HG03565 (cell line): ENCODE measurements at regions not wholly inside any gene's neighbourhood (a gene's known extent, or its start where the extent isn't known, plus 50 kb on each side); places are given as distances from the start of the nearest gene placed in this dataset.
"Not testable (repeated sequence)": the region's sequence is repeated elsewhere in the genome, so short reads cannot be mapped to it uniquely, and the experiment has no call there.

Source experiments
- ATAC-seq: cut with Tn5 transposase; IDR thresholded peaks from one replicate; pipeline ENCODE4 v1.9.1; 2021; ENCODE audit warnings: mild to moderate bottlenecking, moderate library complexity; ENCODE audit not compliant: unreplicated experiment

DNA sequence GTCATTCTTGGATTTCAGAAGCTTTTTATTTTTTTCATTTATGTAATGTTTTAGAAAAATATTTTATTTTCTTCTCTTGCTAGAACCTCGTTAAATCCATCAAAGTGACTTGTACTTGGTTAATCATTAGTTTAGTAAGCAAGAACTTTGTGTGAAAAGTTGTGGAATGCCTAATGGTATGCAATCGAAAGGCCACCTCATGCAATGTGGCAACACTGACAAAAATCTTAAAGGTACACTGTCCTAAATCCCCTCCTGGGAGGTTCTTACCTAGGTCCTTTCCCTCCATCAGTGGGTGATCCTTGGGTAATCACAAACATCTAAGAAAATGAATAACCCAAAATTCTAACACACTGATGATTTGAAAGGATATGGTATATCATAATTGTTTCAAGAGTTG lies 304.2 kb downstream of the DNAH5 start:
- no peak for ATAC-seq

- ATAC-seq = no peak
These were observed 311.8 kb downstream of the DNAH5 start for GRCh38 chr5:13632676-13633075.

- no peak for ATAC-seq
These were observed 315.3 kb downstream of the DNAH5 start for GRCh38 chr5:13629218-13629617.

- no peak for ATAC-seq
These were observed 316.6 kb downstream of the DNAH5 start for GRCh38 chr5:13627673-13628454.

DNA sequence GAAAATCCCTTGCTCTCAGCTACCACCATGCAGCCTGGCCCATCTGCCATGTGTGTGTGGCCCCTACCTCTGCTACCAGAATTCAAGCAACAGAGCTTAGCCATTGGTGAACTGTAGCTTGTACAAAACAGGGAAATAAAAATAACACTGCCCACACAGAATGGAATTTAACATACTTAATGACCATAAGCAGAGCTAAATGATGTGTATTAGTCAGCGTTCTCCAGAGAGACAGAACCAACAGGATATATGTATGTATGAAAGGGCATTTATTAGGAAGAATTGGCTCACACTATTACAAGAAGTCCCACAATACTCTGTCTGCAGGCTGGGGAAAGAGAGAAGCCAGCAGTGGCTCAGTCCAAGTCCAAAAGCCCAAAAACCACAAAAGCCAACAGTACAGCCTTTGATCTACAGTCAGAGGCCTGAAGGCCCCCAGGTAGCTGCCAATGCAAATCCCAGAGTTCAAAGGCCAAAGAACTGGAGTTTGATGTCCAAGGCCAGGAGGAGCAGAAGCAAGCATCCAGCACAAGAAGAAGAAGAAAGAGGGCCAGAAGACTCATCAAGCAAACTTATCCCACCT lies 318.8 kb downstream of the DNAH5 start:
- no peak for ATAC-seq

GRCh38 chr5:13624283-13625074 lies 320.0 kb downstream of the DNAH5 start:
- ATAC-seq = no peak

- ATAC-seq = no peak
These were observed 330.9 kb downstream of the DNAH5 start for GRCh38 chr5:13613621-13614020.

- no peak for ATAC-seq
These were observed 332.9 kb downstream of the DNAH5 start for GRCh38 chr5:13611604-13612003.

GRCh38 chr5:13609504-13609903 lies 335.0 kb downstream of the DNAH5 start:
- ATAC-seq = no peak

- ATAC-seq = no peak
These were observed 338.4 kb downstream of the DNAH5 start for GRCh38 chr5:13606051-13606450.

DNA sequence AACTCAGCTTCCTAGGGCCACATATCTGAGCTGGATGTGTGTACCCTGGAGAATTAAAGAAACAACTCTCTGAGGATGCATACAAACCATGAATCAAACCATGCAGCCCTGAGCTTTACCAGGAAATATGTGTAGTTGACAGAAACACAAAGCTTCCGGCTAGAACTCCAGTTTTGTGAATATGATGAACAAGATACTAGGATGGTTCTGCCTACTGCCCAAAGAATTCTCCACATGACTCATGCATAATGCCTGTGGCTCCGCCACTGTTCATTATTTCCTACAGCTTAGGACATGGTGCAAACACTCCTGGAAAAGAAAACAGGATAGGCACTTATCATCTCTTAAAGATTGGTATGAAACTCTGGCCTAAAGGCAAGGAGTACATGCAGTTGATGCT lies 343.4 kb downstream of the DNAH5 start:
- ATAC-seq = no peak

DNA sequence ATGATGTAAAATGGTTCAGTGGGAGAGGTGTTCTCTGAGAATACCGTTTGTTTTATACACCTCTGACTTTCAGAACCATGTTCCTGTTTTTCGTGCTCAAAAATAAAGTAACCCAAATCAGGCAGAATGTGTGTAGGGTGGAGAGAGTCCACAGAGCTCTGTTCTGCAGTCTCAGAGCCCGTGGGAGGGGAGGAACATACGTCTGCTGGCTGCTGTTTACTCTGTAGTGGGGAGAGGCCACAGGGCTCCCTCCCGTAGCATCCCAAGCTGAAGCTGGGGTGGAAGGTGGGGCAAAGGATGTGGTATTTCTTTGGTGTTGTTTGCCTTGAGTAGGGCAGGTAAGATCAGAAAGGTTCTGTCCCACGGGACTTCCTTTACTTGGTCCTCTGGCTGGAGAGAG lies 348.5 kb downstream of the DNAH5 start:
- no peak for ATAC-seq

GRCh38 chr5:13591621-13592020 lies 352.9 kb downstream of the DNAH5 start:
- no peak for ATAC-seq

DNA sequence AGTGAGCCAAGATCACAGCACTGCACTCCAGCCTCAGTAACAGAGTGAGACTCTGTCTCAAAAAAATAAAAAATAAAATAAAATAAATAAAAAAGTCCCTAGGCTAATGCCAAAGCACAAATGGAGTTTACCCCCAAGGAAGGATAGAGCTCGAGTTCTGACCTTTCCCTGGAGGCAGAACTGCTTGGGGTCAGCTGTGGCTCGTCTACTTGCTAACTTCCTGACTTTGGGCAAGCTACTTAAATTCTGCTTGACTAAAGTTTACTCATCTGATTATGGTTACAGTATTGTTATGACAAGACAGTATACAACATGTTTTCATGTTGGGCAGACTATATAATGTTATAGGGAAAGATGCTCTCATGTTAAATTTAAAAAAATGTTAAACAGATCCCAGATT lies 359.2 kb downstream of the DNAH5 start:
- no peak for ATAC-seq

DNA sequence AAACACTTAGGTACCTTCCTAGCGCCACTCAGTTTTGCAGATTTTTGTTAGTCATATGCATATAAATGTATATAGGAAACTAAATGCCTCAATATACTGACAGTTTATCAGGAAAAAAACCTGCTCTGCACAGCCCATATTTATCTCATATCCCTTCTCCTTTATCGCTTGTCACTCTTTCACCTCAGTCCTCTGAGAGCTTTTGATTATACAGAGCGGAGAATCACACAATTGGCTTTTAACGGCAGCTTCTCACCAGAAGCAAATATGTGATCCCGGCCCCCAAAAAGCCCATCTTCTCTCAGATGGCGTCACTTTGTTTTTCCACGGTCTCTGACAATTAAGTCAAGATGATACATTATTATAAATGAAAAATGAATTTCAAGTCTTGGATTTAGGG lies 362.6 kb downstream of the DNAH5 start:
- ATAC-seq = no peak

DNA sequence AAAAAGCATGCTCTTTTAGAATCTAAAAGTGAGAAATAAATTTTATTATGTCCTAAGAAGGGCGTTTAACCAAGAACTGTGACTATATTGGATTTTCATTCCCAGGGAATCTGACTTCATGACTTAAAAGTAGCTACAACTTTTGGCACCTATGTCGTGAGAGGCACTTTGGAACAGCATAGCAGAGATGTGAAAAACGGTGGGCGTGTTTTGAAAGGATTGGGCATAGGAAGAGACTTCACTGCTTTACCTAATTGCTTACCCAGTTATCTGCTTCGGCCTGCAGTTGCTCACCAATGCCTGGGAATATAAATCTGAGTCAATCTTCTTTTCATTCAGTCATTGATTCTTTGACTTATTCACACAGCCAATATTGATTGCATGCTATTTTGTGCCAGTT lies 363.4 kb downstream of the DNAH5 start:
- no peak for ATAC-seq

- no peak for ATAC-seq
These were observed 364.4 kb downstream of the DNAH5 start for GRCh38 chr5:13580058-13580457.

- ATAC-seq = not testable (repeated sequence)
These were observed 365.4 kb downstream of the DNAH5 start for GRCh38 chr5:13579091-13579490.

DNA sequence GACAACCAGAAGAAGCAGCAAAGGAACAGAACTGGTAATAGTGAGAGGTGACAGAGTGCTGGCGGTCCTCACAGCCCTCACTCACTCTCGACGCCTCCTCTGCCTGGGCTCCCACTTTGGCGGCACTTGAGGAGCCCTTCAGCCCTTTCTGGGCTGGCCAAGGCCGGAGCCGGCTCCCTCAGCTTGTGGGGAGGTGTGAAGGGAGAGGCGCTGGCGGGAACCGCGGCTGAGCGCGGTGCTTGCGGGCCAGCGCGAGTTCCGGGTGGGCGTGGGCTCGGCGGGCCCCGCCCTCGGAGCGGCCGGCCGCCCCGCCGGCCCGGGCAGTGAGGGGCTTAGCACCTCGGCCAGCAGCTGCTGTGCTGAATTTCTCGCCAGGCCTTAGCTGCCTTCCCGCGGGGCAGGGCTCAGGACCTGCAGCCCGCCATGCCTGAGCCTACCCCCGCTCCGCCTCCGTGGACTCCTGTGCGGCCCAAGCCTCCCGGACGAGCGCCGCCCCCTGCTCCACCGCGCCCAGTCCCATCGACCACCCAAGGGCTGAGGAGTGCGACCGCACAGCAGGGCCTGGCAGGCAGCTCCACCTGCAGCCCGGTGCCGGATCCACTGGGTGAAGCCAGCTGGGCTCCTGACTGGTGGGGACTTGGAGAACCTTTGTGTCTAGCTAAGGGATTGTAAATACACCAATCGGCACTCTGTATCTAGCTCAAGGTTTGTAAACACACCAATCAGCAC lies 366.0 kb downstream of the DNAH5 start:
- not testable (repeated sequence) for ATAC-seq

- ATAC-seq = no peak
These were observed 369.9 kb downstream of the DNAH5 start for GRCh38 chr5:13574574-13574973.

- no peak for ATAC-seq
These were observed 372.3 kb downstream of the DNAH5 start for GRCh38 chr5:13572163-13572562.
